GM19452 (cell line): ENCODE measurements at regions not wholly inside any gene's neighbourhood (a gene's known extent, or its start where the extent isn't known, plus 50 kb on each side); places are given as distances from the start of the nearest gene placed in this dataset.
"Not testable (repeated sequence)": the region's sequence is repeated elsewhere in the genome, so short reads cannot be mapped to it uniquely, and the experiment has no call there.

Source experiments
- ATAC-seq: cut with Tn5 transposase; IDR thresholded peaks from one replicate; pipeline ENCODE4 v1.9.1; 2021; ENCODE audit not compliant: unreplicated experiment

DNA sequence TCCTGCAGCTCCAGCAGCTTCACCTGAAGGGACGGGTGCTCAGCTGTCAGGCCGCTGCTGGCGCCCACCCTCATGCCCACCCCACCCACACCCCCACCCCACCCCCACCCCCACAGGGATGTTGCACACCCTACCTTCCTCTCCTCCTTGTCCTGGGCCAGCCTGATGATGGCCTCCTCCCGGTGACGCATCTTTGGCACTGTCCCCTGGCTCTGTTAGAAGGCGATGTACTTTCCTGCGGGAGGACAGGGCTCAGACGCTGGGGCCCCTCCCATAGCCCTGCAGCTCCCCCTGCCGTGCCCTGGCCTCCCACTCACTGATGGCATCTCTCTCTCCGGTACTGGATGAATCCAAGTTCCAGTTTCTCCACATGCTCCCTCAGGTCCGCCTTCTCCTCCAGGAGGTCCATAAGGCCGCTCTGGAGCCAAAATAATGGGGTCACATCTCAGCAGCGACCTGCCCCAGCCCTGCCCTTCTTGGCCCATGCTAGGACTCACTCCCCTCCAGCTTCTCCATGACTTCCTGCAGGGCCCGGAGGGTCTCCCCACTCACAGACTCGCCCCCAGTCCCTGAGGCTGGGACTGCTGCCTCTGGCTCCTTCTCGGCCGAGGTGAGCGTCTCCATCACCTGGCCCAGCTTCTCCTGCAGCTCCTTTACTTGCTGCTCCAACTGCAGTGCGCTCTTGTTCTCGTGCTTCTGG is 55.2 kb downstream of the GOLGA8B start:
- ATAC-seq = not testable (repeated sequence)

DNA sequence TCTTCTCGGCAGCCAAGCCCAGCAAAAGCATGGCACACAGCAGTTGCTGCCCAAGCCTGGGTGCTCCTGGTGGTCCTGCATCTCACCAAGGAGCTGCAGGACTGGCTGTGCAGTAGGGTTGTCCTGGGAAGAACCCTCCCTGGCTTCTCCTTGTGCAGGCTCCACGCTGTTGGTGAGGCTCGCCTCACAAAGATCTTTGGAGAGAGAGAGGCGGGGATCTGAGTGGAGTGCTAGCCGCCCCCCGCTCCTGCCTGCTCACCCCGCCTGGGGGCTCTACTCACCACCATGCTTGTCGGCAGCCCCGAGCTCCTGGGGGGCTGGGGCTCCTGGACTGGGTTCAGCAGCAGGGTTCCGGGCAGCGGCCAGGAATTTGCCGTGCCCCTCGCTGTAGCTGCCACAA is 55.8 kb downstream of the GOLGA8B start:
- not testable (repeated sequence) for ATAC-seq

DNA sequence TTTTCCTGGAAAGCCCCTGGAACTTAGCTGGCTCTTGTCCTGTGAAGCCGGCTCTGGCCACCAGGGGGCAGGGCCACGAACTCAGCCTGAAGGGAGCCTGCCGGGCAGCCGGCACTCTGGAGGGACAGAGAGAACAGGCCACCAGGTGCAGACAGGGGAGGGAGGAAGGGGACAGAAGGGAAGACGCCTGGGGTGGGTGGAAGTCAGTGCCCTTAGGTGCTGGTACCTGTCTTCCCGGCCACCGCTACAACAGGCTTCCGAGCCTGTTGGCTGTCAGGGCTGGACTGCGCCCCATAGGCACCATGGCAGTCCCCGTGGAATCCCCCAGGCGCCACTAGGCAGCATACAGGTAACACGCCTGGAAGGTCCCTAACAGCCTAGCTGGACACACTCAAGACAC is 59.6 kb downstream of the GOLGA8B start:
- ATAC-seq = not testable (repeated sequence)

DNA sequence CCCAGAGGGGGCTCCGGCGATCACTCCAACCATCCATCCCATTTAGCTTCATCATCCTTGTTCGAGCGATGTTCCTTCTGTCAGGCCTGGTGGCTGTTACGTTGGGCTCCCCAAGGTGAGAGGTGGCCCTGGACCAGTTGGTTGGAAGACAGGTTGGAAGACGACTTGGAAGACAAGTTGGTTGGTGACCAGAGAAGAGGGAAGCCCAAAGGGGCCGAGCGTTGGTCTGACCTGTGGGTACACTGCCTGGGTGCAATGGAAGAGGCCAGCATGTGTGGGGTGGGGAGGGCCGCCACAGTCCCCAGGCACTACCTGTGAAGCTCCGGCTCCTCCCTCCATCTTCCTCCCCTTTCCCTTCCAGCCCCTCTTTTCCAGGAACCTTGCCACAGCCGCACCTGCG is 60.9 kb downstream of the GOLGA8B start:
- ATAC-seq = not testable (repeated sequence)

GRCh38 chr15:34521802-34522485 is 61.5 kb downstream of the GOLGA8B start:
- ATAC-seq = not testable (repeated sequence)

DNA sequence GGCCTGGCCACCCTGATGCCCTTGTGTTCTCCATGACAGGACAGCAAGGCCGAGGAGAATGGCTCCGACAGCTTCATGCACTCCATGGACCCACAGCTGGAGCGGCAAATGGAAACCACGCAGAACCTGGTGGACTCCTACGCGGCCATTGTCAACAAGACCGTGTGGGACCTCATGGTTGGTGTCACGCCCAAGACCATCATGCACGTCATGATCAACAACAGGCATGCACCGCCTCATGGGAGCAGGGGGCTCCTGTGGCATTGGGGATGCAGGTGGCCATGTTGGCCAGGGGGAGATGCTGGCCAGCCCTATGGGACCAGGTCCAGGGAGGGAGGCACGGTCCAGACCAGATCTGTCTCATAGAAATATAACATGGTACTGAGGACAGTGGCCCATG is 62.9 kb downstream of the GOLGA8B start:
- ATAC-seq = no peak

- not testable (repeated sequence) for ATAC-seq
These were observed 63.4 kb downstream of the GOLGA8B start for GRCh38 chr15:34520010-34520409.

- peak; percentile 67 for ATAC-seq
These were observed 69.2 kb downstream of the GOLGA8B start for GRCh38 chr15:34514251-34514670.

DNA sequence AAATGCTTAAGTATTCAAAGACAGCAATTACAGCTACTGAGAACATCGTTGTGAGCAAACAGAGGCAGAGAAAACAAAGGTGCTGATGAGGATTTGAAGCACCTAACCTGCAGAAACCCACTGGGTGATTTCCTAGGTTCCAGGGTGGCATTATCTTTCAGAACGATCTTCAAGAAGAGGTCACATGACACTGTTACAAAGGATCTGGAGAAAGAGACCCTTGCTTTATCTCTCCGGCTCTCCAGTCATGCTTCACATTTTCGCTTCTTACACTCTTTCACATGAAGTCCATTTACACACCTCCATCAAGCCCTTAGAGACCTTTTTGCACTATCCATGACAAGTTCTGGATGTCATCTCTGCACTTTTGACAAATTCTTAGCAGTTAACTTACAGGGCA is 70.8 kb downstream of the GOLGA8B start:
- ATAC-seq = no peak

- no peak for ATAC-seq
These were observed 63.5 kb upstream of the GOLGA8A start for GRCh38 chr15:34501131-34501530.

DNA sequence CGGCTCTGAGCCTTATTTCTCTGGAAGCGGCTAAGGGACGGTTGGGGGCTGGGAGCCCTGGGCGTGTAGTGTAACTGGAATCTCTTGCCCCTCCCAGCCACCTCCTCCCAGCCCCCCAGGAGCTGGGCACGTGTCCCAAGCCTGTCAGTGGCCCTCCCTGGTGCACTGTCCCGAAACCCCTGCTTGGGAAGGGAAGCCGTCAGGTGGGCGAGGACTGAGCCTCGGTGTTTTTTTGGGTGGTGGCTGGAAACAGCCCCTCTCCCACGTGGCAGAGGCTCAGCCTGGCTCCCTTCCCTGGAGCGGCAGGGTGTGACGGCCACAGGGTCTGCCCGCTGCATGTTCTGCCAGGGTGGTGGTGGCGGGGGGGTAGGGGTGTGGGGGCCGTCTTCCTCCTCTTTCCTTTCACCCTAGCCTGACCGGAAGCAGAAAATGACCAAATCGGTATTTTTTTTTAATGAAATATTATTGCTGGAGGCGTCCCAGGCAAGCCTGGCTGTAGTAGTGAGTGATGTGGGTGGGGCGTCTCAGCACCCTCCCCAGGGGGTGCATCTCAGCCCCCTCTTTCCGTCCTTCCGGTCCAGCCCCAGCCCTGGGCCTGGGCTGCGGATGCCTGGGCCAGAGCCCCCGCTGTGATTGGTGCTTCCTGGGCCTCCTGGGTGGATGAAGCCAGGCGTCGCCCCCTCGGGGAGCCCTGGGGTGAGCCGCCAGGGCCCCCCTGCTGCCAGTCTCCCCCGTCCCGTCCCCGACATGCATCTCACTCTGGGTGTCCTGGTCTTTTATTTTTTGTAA is 58.8 kb upstream of the GOLGA8A start:
- no peak for ATAC-seq

DNA sequence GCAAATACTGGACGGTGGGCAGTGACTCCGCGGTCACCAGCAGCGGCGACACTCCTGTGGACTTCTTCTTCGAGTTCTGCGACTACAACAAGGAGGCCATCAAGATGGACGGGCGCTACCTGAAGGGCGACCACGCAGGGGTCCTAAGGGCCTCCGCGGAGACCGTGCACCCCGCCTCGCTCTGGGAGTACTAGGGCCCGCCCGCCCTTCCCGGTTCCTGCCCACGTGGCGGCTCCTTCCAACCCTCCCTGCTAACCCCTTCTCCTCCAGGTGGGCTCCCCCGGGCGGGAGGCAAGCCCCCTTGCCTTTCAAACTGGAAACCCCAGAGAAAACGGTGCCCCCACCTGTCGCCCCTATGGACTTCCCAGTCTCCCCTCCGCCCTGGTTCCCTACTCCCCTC is 58.1 kb upstream of the GOLGA8A start:
- ATAC-seq = not testable (repeated sequence)

DNA sequence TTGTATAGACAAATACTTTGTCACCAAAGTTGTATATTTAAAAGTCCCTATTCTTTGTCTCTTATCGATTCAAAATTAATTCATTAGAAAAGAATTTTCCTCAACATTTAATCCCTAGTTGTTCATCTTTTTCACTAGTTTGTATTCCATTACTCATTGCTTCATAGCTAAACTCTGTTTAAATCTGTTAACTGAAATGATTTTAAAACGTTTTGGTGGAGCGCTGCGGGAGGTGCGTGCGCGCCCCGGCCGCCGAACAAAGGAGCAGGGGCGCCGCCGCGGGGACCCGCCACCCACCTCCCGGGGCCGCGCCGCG is 56.4 kb upstream of the GOLGA8A start:
- no peak for ATAC-seq

DNA sequence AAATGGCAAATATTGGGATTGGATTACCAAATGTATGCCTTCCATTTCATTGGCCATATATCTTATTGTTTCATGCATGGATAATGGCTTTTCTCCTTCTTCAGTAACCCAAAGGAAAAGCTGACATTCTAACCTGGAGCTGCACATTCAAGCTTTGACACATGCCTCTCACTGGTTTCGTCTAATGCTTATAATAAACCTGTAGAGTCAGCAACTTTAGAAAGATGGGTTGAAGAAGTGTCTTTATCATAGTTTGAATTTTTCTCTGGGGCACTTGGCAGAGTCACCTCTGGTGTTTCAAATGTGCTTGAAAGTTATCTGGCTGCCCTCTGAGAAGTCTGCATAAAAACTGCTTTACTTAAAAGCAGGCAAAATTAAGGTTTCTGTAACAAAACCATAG is 55.4 kb upstream of the GOLGA8A start:
- no peak for ATAC-seq

GRCh38 chr15:34491488-34491887 is 53.9 kb upstream of the GOLGA8A start:
- ATAC-seq = not testable (repeated sequence)

DNA sequence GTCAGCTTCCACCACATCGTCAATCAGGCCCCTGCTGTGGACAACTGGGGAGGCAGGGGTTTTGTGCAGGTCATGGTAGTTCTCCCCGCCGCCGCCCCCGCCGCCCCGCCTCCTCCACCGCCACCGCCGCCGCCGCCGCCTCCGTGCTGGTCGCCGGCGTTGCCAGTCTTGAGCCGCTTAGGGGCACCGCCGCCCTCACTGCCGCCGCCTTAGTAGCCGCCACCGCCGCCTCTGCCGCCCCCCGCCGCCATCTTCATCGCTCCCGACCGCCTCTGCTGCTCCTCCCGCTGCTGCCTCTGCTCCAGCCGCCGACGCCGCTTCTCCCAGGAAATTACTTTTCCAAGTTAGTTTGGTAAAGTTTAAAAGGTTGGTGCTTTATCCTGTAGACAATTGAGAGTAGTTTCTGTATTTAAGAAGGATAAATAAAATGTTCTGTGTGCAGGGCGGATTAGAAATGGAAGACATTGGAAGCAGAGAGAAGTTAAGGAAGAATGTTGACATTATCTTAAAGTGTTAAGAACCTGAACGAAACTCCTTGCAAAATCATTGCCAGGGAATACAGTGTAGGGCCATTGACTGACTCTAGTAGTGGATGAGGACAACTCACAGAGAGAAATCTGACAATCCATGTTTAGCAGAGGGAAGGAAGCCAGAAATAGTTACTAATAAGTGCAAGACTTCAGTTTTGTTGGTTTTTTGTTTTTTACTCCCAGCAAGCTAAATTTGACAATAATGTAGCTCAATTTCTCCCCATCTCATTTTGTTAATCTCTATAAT is 53.0 kb upstream of the GOLGA8A start:
- ATAC-seq = no peak

GRCh38 chr15:34488973-34489959 is 51.7 kb upstream of the GOLGA8A start:
- not testable (repeated sequence) for ATAC-seq
